NCI-H2227 (cell line): ENCODE measurements at regions not wholly inside any gene's neighbourhood (a gene's known extent, or its start where the extent isn't known, plus 50 kb on each side); places are given as distances from the start of the nearest gene placed in this dataset.

ENCODE experiments used
- DNase-seq: peaks from one replicate; lab custom pipeline; 2025; ENCODE audit not compliant: unreplicated experiment; lab: John Stamatoyannopoulos, UW

DNA sequence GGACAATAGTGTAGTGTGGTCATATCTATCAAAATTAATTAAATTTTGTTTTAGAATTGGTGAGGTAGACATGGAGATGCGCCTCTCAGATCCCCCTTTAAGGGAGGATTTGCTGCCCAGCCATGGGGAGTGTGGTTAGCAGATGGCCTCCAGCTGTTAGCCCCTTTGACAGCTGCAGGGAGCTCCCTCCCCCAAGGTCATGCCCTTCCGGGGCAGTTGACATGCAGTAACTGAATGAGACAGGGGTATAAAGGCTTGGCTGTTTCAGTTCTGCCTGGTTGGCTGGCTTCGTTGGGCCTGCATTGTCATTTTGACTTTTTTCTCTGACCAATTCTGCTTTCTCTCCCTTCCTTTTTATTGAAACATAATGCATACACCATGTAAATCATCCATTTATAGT, 291.5 kb upstream of the SRRM4 start:
- DNase-seq, result no peak

- DNase-seq, result no peak
Measured at GRCh38 chr12:118690506-118690905, 290.8 kb upstream of the SRRM4 start.

- no peak for DNase-seq
Measured at GRCh38 chr12:118694128-118694775, 287.1 kb upstream of the SRRM4 start.

- DNase-seq, result peak; percentile 50
Measured at GRCh38 chr12:118704527-118705241, 276.7 kb upstream of the SRRM4 start.

DNA sequence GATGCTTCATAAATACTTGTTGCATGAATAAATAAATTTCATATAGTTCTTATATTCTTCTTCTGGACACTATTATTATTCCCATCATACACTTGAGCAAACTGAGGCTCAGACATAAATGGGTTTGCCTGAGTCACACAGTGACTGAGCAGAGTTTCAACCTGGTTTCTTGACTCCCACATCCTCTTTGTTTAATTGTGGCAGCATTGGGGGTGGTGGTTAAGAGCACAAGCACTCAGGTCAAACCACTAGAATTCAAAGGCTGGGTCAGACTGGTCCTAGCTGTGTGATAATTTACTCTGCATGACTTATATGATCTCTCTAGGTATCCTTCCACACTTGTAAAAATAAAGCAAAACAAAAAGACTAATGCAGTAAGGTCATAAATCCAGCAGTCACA, 274.9 kb upstream of the SRRM4 start:
- no peak for DNase-seq

DNA sequence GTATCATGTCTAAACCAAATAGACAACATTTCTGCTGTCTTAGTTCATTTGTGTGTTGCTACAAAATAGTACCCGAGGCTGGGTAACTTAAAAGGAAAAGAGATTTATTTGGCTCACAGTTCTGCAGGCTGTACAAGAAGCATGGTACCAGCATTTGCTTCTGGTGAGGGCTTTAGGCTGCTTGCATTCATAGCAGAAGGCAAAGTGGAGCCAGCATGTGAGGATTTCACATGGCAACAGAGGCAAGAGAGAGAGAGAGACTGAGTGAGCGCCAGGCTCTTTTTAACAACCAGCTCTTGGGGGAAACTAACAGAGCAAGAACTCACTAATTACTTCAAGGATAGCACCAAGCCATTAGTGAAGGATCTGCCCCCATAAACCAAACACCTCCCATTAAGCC, 271.4 kb upstream of the SRRM4 start:
- no peak for DNase-seq

DNA sequence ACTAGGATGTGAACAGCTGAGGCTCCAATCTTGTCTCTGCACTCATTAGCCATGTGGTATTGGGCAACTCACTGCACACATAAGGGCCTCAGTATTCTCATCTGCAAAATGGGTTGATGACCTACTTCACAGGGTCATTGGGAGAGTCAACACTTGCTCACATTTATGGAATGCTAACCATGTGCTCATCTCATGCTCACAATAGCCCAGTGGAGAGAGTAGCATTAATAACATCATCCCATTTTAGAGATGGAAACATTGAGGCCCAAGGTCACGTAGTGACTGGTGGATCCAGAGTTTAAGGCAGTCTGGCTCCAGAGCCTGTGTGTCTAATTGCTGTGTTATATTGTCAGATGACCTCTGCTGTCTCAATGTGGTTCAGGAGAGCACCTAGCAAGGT, 270.2 kb upstream of the SRRM4 start:
- DNase-seq, result no peak

- peak; percentile 73 for DNase-seq
Measured at GRCh38 chr12:118714051-118714460, 267.3 kb upstream of the SRRM4 start.

DNA sequence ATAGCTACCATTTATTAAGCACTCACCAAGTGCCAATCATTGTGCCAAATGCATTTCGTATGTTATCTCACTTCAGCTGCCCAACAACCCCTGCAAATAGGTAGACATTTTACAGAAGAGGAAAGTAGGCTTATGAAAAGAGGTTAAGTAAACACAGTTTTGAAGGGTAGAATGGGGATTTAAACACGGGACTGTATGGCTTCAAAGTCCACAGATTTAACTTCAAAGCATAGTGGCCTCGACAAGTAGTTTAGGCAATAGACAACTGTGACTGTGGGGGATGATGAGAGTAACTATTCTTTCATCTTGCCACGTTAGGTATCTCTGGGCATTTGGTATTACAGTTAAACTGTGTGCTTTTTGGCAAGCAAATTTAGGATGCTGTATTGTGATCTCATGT, 266.8 kb upstream of the SRRM4 start:
- DNase-seq, result no peak

- no peak for DNase-seq
Measured at GRCh38 chr12:118715647-118716046, 265.7 kb upstream of the SRRM4 start.

DNA sequence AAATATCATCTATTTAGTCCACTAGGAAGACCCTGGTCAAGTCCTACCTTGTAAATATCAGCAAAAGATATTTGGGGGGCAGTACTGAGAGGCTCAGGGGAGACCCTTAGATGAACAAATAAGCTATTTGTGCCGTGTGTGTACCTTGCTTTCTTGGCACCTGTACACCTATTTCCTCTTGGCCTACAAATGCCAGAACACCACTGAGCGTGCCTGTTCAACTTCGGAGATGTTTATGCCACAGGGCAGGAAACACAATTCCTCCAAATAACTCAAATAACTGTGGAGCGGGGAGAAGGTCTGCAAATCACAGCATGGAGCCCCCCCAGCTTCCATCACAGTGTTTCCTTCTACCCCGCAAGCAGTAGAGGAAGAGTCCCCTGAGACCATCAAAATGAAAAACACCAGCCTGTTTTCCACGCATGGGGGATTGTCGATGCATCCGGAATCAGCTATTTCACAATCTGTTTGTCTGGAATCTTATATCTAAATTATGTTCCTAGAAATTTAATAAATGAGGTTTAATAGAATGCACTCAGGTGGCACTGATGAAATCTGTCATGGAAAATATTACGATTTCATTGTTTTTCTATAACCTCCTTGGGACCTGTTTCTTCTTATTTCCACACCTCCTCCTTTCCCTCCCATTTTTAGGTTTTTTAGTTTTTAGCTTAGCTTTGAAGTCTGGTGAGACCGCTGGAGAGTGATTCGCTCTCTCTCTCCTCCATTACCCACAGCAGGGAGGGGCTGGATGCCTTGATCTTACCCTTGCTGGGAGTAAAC, 254.0 kb upstream of the SRRM4 start:
- DNase-seq, result no peak

- DNase-seq, result no peak
Measured at GRCh38 chr12:118727979-118728366, 253.4 kb upstream of the SRRM4 start.

DNA sequence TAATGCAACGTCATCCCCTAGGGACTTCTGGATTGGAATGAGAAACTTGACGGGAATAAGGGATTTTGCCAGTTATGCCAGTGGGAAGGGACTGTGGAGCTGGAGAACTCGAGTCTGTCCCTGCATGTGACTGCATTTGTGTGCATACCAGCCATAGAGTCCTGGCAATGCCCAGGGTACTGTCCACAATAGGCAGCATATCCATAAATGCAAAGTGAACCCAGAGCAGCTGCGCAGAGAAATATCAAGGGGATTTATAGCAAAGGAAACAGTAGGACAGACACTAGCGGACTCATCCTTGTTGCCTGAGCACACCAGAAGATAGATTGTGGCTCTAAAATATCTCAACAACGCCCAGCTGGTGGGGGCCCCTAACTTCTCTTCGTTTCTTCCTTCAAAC, 247.1 kb upstream of the SRRM4 start:
- no peak for DNase-seq

DNA sequence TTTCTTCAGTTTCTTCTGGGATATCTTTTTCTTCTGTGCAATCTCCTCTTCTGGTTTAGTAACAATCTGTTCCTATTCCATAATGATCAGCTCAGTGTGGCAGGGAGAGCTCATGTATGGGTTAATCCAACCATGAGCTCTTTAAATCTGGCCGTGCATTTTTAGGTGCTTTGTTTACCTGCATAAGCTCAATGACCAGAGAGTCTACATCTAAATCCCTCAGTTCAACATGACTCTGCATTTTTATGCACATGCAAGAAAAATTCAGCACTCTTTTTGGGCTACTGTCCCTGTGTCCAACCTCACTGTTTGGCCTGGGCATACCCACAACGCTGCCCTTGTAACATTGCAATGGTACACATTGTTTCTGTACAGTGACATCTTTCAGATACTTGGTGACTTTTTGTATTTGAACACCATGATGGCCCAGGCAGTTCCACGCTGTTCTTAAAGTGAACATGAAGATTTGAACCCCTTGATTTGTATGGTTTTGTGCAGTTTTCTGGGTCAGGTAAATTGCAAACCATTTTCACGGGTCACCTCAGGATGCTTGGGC, 243.3 kb upstream of the SRRM4 start:
- no peak for DNase-seq

DNA sequence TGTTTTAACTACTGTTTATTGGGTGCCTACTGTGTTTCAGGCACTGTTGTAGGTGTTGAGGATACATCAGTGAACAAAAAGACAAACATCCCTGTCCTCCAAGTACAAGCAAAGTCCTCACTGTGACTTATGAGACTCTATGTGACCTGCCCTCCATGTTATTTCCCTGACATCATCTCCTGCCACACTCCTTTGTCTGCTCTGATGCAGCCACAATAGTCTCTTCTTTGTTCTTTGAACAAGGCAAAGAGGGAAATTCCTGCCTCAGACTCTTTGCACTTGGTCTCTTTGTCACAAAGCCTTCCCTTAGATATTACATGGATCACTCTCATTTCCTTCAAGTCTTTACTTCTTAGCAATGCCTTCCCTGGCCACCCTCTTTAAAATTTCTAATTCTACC, 240.1 kb upstream of the SRRM4 start:
- DNase-seq, result no peak

DNA sequence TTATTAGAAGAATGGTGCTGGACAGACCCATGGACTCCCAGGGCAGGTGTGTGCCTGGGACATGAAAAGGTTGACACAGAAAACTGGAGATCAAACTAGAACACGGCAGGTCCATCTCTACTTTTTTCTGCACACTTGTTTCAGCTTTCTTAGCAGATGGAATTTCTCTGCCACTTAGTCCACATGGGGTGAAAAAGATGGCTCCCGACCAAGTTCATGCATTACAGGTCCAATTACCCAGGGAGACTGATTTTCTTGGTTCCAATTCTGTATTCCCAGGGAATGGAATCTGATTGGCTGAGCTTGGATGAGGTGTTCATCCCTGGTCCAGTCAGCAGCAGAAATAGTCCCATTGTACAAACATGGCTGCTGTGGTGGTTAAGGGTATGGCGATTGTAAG, 238.9 kb upstream of the SRRM4 start:
- no peak for DNase-seq

GRCh38 chr12:118743896-118744700, 237.2 kb upstream of the SRRM4 start:
- DNase-seq, result no peak

GRCh38 chr12:118746176-118746575, 235.2 kb upstream of the SRRM4 start:
- no peak for DNase-seq

DNA sequence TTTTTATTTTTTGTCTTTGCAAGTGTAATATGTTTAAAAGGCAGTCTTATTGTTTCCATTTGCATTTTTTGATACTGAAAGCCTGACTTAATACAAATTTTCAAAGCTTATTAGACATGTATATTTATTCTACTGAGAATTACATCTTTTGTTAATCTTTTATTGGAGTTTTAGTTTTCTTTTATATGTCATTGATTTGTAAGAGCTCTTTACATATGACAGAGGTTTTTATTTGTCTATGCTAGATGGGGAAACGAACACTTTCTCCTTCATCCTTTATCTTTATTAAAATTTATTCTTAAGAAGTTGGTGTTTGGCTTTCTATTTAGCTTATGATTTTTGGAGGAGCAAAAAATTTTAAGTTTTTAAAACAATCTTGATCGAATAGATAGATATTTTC, 234.4 kb upstream of the SRRM4 start:
- DNase-seq, result no peak

GRCh38 chr12:118747771-118748170, 233.6 kb upstream of the SRRM4 start:
- no peak for DNase-seq
